HG02938 (cell line): ENCODE measurements at regions not wholly inside any gene's neighbourhood (a gene's known extent, or its start where the extent isn't known, plus 50 kb on each side); places are given as distances from the start of the nearest gene placed in this dataset.
"Not testable (repeated sequence)": the region's sequence is repeated elsewhere in the genome, so short reads cannot be mapped to it uniquely, and the experiment has no call there.

ENCODE experiments used
- ATAC-seq: cut with Tn5 transposase; IDR thresholded peaks from one replicate; pipeline ENCODE4 v1.9.1; 2021; ENCODE audit warnings: mild to moderate bottlenecking, moderate library complexity; ENCODE audit not compliant: unreplicated experiment

DNA sequence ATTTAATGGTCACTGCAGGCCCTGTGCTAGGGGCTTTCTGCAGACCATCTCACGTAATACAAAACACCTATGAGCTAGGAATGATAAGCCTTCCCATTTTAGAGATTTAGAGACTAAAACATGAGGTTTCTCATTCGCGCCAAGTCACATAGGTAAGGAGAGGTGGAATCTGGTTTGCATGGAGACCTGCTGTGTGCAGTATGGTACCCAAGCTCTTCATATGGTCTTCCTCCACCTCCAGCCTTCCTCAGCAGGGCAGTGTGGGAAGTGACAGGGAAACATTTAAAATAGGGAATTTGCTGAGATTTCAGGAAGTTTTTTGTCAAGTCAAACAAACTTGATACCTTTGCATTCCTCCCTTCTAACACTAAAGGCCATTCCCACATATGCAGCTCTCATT, 337.6 kb downstream of the IL20RB start:
- no peak for ATAC-seq

DNA sequence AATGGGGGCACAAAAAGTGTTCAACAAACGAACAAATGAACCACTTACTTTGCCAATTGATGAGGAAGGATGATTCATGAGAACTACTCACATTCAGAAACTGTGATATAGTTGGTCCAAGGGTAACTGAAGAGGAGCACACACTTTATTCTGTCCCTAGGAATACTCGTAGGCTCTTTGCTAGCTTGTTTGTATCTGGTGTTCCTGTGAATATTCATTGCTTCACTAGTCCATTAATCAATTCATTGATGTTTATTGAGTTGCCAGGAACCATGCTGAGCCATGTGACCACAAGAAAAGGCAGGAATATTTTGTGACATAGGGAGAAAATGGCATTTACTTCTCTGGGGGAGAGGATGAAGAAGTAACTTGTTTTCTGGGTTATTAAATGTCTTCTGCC, 338.3 kb downstream of the IL20RB start:
- ATAC-seq, result no peak

DNA sequence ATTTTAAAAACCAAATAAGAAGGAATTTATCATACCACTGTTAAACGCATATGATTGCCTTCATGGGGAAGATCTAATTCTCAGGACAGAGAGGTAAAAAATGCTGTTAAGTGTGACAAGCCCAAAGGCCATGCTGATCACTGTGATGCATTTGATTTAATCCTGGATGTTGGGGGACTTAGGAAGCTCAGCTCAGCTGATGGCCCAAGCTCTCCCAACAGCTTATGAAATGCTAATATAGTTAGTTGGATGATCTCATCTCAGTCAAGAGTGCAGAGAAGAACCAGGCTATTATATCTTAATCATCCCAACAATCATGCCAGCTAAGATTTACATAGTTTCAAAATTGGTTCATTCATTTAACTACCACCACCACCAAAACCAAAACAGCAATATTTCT, 340.0 kb downstream of the IL20RB start:
- no peak for ATAC-seq

DNA sequence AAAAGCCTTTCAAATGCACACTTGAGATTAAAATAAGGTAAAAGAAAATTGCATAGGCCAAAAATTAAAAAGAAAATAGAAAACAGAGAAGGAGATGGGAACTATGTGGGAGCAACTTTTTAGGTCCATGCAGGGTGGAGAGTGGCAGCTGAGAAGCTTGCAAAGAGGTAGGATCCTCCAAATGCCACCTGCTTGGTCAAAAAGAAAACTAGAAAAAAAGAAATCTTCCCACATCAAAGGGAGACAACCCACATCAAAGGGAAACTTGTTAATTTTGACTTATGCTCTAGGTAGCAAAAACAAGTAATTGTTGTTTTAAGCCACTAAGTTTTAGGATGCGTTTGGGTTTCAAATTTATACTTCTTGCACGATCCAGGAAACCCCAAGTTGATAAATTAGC, 342.9 kb downstream of the IL20RB start:
- ATAC-seq, result no peak

DNA sequence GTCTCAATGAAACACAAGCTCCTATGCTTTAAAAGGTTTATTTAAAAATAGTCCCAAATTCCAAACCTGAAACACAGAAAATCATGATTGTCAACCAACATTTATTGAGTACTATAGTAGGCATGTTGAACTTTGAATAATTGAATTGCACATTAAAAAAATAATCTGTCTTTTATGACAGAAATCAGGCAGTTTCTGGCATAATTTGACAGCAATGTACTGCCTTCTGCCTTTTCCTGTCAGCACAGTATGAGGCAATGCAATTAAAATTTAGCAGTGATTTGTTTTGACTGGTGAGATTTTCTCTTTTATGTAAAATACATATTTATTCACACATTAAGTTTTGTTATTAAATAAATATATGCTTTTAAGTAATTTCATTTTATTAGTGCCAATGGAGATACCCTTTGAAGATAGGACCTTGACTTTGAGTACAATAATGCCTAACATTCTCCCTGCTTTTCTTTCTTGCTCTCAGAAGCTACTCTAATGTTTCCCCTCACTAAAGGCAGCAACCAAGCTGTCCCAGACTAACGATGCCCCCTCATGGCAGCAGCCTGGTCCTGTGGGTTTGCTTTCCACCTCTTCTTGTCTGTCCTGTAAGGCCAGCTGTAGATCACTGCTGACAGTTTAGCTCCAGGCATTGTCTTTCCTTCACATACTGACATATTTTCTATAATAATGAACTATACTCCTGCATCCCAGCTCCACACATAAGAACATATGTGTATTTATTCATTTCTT, 346.7 kb downstream of the IL20RB start:
- ATAC-seq, result no peak

DNA sequence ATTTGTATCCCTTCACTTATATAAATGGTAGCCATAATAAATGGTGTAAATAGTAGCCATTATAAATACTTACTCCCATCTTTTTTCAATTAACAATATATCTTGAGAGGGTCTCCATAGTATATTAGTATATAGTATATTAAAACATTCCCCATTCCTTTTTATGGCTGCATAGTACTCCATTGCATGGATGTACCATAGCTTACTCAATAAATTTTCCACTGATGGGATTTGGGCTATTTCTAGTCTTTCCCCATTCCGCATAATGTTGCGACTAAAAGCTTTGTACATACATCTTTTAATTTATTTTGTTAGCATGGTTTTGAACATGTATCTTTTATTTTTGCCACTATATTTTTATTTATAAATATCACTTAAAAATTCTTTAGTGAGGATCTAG, 366.3 kb downstream of the IL20RB start:
- ATAC-seq, result no peak

DNA sequence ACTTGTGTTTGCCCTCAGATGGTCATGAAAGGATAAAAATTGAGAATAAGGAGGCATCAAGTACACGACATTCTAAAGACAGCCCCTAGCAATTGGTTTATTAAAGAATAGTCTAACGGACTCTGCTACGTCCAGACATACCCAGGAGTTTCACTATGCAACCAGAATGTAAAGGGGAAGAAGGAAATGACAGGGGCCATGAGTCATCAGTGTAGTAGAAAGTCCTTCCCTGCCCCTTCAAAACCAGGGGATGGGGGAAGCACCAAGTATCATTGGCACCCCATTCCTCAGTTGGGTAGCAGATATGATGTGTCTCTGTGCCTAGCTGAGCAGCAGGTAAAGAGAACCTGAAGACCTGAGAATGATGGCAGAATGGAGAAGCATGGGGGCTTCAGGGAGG, 367.4 kb downstream of the IL20RB start:
- ATAC-seq, result peak; percentile 78

DNA sequence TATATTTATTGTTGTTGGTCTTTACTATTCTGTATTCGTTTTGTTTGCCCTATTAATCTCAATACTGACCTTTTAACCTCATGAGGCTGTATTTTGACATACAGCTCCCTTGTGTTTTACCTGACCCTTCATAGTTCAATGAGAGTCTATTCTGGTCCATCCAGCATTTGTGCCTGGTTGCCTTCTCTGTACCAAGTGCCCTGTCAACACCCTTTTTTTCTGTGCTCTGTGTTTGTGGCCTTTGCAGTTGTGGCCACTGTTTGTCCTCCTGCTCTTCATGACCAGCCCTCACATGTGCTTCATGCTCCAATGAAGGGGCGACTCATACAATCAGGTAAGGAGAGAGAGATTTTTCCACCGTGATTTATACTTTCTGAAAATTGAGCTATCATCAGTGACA, 368.2 kb downstream of the IL20RB start:
- no peak for ATAC-seq

DNA sequence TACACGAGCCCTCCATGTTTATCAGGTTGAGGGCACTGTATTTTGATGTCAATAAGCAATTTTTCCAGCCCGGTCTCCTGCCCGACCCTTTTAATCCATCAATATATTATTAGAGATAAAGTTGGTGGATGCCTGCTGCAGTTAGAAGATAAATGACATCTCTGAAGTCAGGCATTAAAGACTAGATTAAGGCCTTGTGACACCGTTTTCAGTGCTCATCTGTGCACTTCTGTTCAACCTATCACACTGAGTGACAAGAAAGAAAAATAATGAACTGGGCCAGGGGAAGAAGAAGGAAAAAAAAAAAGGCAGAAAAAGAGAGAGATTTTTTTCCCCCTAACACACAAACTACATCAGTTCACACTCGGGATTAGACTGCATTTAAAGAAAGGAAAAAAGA, 371.8 kb downstream of the IL20RB start:
- ATAC-seq, result no peak

DNA sequence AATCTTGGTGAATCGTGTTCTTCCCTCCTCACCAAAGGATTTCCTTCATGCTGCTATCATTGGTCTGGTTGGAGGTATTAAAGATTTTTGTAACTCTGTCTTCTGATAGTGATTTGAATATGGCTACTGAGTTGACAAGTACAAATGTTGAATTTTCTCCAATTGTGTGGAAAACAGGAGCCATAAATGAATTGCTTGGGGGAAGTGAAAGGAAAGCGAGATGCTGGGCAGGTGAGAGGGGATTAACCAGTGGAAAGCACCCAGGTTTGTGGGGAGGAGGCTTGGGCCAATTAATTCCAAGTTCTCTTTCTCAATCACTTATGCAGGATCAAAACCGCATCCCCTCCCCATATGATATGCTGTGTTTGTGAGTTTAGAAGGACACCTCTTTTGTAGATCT, 372.5 kb downstream of the IL20RB start:
- no peak for ATAC-seq

DNA sequence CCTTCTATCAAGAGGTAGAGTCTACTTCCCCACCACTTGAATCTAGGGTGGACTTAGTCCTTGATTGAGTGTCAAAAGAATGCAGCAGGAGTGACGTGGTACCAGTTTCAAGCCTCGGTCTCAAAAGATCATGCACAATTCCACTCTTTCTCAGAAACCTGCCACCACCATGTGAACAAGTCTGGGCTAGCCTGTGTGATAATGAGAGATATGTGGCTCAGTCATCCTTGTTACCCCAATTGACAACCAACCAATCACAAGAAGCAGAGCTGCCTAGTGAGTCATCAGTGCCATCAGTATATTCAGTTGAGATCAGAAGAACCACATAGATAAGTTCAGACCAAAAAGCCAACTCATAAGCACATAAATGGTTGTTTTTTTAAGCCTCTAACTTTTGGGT, 374.5 kb downstream of the IL20RB start:
- no peak for ATAC-seq

DNA sequence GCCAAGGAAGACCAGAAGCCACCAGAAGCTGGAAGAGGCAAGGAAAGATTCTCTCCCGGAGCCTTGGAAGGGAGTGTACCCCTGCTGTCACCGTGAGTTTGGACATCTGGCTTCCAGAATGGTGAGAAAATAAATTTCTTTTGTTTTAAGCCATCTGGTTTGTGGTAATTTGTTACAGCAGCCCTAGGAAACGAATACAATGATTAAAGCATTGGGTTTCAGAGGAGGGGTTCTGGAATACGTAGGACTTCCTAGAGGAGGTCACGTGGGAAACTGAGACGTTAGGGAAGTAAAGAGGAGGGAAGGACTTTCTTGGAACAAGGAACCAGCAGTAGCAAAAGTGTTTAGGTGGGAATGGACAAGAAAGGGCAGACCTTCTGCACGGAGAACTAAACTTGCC, 377.7 kb downstream of the IL20RB start:
- ATAC-seq, result no peak

DNA sequence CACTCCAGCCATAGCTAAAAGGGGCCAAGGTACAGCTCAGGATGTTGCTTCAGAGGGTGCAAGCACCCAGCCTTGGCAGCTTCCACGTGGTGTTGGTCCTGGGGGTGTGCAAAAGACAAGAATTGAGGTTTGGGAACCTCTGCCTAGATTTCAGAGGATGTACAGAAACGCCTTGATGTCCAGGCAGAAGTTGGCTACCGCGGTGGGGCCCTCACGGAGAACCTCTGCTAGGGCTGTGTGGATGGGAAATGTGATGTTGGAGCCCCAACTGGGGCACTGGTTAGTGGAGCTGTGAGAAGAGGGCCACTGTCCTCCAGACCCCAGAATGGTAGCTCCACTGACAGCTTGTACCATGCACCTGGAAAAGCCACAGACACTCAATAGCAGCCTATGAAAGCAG, 380.6 kb downstream of the IL20RB start:
- not testable (repeated sequence) for ATAC-seq

DNA sequence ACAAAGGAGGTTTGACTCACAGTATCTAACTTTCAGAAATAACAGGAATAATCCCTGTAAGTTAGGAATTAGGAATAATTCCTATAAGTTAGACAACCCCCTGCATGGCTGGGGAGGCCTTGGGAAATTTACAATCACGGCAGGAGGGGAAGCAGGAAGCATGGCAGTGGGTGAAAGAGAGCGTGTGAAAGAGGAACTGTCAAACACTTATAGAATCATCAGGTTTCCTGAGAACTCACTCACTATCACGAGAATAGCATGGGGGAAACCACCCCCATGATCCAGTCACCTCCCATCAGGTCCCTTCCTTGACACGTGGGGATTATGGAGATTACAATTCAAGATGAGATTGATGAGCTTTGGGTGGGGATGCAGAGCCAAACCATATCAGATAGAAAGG, 385.5 kb downstream of the IL20RB start:
- ATAC-seq, result no peak

DNA sequence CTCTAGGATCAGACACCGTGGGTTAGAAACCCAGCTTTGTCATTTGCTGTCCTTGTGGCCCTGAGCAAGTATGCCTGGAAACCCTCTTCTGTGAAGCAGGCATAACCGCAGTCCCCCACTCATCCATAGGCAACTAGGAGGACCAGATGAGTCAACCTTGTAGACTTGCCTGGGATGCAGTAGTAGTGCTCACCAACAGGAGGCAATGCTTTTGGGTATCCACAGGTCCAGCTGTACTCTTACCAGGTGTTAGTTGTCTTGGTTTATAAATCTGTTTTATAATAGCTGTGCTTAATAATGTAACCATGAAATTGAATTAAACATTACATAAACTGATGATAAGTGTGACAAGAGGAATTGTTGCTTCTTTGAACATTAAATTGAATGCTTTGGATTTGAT, 389.3 kb downstream of the IL20RB start:
- ATAC-seq, result no peak

DNA sequence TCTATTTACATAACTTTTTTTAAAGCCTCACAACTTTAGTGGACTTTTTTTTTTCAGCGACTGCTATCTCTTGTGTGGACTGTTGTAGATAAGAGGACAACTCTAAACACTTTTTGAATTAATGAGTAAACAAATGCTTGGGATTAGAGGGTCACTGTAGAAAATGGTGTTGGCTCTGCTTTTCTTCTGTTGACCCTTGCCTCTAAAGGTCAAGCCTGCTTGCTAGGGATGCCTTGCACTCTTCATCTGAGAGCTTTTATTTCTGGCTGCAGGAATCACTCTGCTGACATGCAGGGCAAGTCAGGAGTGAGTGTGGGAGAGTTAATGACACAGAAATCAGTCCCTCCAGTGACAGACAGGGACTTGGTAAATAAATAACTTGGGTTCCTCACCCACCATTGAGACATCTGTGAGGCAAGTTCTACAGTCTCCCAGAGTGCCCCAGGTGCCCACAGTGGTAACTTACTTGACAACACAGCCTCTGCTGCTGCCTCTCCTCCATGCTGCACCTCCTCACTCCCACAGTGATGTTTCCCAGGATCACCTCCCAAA, 390.1 kb downstream of the IL20RB start:
- no peak for ATAC-seq

DNA sequence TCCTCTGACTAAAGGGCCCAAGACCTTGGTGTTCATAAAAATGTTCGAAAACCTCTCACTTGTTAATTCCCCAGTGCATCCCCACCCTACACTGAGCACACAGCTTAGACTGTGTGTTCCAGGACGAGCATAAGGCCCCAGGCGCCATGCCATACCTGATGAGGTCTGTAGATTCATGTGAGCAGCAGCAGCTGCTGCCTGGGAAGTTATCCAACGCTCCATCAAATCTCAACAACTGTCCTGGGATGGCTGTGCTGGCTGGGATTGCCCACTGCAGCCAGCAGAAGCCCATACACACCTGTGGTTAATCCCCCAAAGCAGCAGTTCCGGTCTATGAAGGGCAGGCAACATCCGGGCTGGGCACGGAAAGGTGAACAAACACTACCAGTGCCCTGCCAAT, 391.2 kb downstream of the IL20RB start:
- ATAC-seq, result no peak

DNA sequence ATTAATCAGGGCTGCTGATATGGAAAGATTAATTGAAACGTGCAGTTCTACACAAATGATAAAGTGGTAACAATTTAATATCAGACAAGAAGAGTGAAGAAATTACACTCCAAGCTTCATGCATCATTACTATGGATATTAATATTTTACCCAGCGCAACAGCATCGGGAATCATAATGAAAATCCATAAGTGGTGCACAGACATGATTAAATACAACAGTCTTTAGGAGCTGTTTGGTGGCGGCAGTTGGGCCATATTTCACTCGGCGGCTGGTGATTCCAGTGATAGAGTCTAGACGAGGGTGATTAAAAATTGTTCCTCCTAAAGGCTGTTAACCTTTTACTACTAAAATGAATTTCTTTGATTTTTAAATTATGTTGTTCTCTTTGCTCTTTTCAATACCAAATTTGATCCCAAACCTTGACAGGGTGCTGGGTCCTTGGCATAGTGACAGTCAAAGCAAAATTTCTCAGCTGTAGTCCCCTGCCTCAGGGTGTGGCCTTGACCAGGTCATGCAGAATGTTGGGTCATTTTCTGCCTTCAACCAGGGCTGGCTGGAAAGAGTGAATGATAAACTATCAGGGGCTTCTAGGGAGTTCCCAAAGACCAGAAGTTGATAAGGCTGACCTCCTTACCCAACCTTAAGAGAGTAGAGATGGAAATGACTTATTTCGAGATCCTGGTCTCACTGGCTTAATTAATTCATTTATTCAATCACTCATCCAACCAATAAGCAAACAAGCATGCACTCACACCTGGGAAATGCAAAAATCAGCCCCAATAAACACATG, 392.0 kb downstream of the IL20RB start:
- no peak for ATAC-seq

DNA sequence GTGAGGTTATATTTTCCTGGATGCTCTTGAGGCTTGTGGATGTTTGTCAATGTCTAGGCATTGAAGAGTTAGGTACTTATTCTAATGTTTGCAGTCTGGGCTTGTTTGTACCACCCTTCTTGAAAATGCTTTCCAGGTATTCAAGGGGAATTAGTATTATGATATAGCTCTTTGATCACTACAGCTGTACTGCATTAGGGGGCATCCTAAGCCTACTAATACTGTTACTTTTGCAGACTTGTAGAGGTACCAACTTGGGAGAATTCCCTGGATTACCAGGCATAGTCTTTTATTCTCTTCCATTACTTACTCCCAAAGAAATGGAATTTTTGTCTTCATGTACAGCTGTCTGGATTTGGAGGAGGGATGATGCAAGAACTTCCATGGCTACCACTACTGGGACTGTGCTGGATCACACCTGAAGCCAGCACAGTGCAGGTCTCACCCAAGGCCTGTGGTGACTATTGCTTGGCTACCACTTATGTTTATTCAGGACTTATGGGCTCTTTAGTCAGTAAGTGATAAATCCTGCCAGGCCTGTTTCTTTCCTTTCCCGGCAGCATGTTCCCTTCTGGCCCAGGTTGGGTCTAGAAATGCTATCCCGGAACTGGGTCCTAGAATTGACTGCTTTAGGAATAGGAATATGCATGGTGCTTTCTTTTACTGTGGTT, 402.9 kb downstream of the IL20RB start:
- ATAC-seq, result no peak

DNA sequence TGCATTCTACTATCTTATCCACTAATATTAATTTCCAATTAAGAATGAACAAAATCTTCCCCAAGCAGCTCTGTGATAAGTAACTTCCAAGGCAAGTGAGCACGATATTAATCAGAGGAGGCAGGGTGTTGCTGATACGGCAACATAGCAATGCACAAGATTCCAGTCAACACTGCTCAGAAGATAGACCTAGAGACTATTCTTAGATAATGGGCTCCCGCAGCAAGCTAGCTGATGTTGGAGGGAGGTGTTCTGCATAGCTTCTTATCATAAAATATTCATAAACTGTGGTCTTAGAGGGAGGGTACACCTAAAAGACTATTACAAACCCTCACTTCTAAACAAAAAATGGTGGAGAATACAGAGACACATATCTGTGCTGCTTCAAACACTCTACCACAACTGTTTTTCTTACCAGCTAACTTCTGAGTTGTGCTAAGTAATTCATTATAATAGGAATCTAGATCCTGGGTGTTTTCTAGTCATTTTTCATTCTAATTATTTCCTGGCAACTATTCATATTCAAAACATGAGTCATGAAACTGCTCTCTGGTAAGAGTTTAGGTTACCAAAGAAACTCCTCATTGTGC, 382.0 kb upstream of the SOX14 start:
- no peak for ATAC-seq

DNA sequence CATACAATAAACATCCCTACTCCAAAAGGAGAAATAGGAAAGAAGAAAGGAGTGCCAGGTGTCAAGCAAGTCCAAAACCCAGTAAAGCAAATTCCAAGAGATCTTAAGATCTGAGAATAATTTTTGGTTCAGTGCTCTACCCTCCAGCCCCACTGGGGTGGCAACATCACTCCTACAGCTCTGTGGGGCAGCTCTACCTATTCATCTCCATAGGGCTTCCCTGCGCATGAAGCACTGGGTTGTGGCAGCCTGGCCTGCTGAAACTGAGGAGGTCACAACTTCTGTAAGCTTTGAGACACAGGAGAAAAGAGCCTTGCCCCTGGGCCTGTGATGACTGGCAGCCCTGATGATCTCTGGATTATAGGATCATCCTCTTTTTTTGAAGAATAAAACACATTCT, 378.2 kb upstream of the SOX14 start:
- no peak for ATAC-seq
